Left ventricle myocardium inferior (tissue), 1 donor: ENCODE measurements at regions not wholly inside any gene's neighbourhood (a gene's known extent, or its start where the extent isn't known, plus 50 kb on each side); places are given as distances from the start of the nearest gene placed in this dataset.
"Not testable (repeated sequence)": the region's sequence is repeated elsewhere in the genome, so short reads cannot be mapped to it uniquely, and the experiment has no call there.

Experiments
- DNase-seq: peaks from one replicate; pipeline ENCODE4 v3.0.0-alpha.2; 2020
- H3K27ac ChIP-seq: fragments of 200-600 bp; replicated peaks from 2 replicates; pipeline ENCODE4 v1.8.0; 2021
- H3K27me3 ChIP-seq: fragments of 200-600 bp; 2 replicates; pipeline ENCODE4 v1.8.0; 2021; ENCODE audit warnings: low read depth
- H3K36me3 ChIP-seq: fragments of 200-600 bp; 2 replicates; pipeline ENCODE4 v1.8.0; 2021
- H3K4me1 ChIP-seq: fragments of 200-600 bp; 2 replicates; pipeline ENCODE4 v1.8.0; 2021
- H3K4me3 ChIP-seq: fragments of 200-600 bp; 2 replicates; pipeline ENCODE4 v1.8.0; 2021; ENCODE audit warnings: mild to moderate bottlenecking, moderate library complexity
- H3K9me3 ChIP-seq: fragments of 200-600 bp; replicated peaks from 2 replicates; pipeline ENCODE4 v1.8.0; 2021
- CTCF ChIP-seq: fragments of 200-600 bp; IDR thresholded peaks from 2 replicates; pipeline ENCODE4 v1.8.0; 2021; ENCODE audit warnings: antibody characterized with exemption, mild to moderate bottlenecking, borderline replicate concordance
- intact Hi-C: fragments of 100-400 bp; cut with micrococcal nuclease; formaldehyde crosslinking; loops from one replicate; pipeline ENCODE4 v1.11.0; 2022
- donor health status: DM: no; HTN: yes; CAD: no; lungs with severe emphysema.

DNA sequence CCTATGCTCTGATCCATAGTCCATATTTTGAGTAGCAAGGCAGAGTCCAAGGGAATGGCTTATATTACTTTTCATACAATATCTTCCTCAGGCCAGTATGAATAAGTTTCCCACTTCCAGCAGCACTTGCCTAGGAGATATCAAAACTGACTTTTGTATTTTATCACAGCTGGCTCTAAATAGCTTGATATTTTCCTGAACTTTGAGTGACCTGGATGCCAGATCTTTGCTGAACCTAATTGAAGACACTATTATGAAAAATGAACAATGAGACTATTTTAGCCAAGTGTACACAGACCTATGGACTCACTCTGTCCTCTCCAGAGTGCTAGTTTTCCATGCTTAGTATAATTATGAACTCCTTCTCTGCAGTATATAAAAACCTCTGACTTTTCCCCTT, 475.6 kb upstream of the PTGER4 start:
- Histone ChIP-seq H3K27me3 (no peaks in the 10 kb centered on the region), H3K4me1 (peaks cover 17% of the 10 kb centered on the region), H3K36me3 (no peaks in the 10 kb centered on the region), H3K27ac (peak overlapping the region; percentile 73), H3K4me3 (no peak overlapping the region), H3K9me3 (peaks cover 12% of the 10 kb centered on the region)
- DNase-seq = no peak
- TF ChIP-seq CTCF = no peak
- intact Hi-C loops = no loop called here

GRCh38 chr5:40202814-40203440, 476.8 kb upstream of the PTGER4 start:
- Histone ChIP-seq H3K27me3 (no peaks in the 10 kb centered on the region), H3K27ac (peak overlapping the region; percentile 73), H3K4me3 (no peak overlapping the region), H3K36me3 (no peaks in the 10 kb centered on the region), H3K4me1 (peaks cover 17% of the 10 kb centered on the region), H3K9me3 (peaks cover 12% of the 10 kb centered on the region)
- TF ChIP-seq CTCF = no peak
- intact Hi-C loops = no loop called here
- DNase-seq = no peak

- Histone ChIP-seq H3K27ac (no peak overlapping the region), H3K36me3 (no peaks in the 10 kb centered on the region), H3K9me3 (peaks cover 12% of the 10 kb centered on the region), H3K27me3 (no peaks in the 10 kb centered on the region), H3K4me1 (peaks cover 6% of the 10 kb centered on the region), H3K4me3 (no peak overlapping the region)
- TF ChIP-seq CTCF = no peak
- intact Hi-C loops = no loop called here
- no peak for DNase-seq
Observed at GRCh38 chr5:40198736-40199135, 481.0 kb upstream of the PTGER4 start.

DNA sequence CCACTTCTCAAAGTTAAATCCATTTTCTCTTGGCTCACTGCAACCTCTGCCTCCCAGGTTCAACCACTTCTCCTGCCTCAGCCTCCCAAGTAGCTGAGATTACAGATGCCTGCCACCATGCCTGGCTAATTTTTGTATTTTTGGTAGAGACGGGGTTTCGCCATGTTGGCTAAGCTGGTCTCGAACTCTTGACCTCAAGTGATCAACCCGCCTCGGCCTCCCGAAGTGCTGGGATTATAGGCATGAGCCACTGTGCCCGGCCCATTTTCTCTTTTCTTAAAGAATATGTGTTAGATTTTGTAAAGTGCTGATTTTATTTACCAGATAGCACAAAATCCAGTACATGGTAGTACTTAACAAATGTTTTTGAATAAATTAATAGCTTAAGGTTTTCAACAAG, 484.1 kb upstream of the PTGER4 start:
- H3K36me3 ChIP-seq, H3K9me3 ChIP-seq, H3K4me1 ChIP-seq, DNase-seq, H3K27ac ChIP-seq, intact Hi-C loops, H3K4me3 ChIP-seq, H3K27me3 ChIP-seq: not testable (repeated sequence)

- TF ChIP-seq CTCF = no peak
- Histone ChIP-seq H3K36me3 (no peaks in the 10 kb centered on the region), H3K9me3 (no peaks in the 10 kb centered on the region), H3K4me3 (no peak overlapping the region), H3K27me3 (no peaks in the 10 kb centered on the region), H3K27ac (no peak overlapping the region), H3K4me1 (no peaks in the 10 kb centered on the region)
- no peak for DNase-seq
- intact Hi-C loops = no loop called here
Observed at GRCh38 chr5:40191150-40191549, 488.6 kb upstream of the PTGER4 start.

DNA sequence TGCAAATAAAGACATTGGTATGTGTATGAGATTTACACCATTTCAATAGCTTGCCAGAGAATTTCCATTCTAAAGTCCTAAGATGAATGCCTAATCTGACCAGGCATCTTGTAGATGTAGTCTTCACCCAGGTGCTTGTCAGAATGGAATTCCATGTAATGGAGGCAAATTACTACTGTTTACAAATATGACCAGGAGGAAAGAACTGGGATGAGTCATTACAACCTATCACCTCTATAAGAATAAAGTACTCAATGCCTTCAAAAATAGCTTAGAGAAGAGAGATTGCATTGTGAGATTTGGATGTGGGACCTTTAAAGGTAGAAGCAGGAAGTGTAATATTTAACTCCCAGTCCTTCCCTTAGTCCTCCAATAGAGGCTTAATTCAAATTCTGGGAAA, 507.0 kb upstream of the PTGER4 start:
- H3K27me3 ChIP-seq = no peaks in the 10 kb centered on the region
- H3K4me3 ChIP-seq = no peak overlapping the region
- H3K36me3 ChIP-seq = no peaks in the 10 kb centered on the region
- H3K9me3 ChIP-seq = peaks cover 41% of the 10 kb centered on the region
- no peak overlapping the region for H3K27ac ChIP-seq
- TF ChIP-seq CTCF = no peak
- no peaks in the 10 kb centered on the region for H3K4me1 ChIP-seq
- no peak for DNase-seq
- intact Hi-C loops = no loop called here
